ENCODE measurements at regions not wholly inside any gene's neighbourhood (a gene's known extent, or its start where the extent isn't known, plus 50 kb on each side); places are given as distances from the start of the nearest gene placed in this dataset.

DNA sequence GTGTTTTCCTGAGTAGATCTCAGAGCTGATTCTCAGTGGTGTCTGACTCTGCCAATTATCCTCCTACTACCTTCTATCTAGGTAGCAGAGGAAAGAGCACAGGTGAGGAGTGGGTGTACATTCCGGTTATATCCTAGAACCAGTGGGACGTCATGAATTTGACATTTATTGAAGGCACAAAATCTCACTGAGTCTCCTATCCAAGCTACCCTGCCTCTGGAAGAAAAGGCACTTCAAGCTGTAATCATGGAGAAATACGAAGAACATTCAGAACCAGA is 952.2 kb downstream of the TUSC7 start:
- no peak for DNase-seq (ENCODE audit: low spot score)

DNA sequence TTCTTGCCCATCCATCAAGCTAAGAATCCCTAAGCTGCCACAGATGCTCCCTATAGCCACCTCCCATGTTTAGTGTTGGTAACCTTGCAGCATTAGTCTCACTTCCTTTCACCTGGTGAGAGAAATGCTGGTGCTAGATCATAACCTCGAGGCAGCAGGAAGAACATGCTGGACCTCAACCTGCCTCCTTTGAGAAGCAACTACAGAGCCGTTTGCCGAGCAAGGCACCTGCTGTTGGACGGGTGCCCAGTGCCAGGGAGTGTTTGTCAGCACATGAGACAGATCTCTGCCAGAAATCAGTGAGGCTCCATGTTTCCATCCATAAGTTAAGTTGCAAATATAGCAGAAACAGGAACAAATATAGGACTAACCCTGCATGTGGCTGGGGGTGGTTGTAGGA is 955.7 kb downstream of the TUSC7 start:
- DNase-seq (ENCODE audit: low spot score), result no peak

DNA sequence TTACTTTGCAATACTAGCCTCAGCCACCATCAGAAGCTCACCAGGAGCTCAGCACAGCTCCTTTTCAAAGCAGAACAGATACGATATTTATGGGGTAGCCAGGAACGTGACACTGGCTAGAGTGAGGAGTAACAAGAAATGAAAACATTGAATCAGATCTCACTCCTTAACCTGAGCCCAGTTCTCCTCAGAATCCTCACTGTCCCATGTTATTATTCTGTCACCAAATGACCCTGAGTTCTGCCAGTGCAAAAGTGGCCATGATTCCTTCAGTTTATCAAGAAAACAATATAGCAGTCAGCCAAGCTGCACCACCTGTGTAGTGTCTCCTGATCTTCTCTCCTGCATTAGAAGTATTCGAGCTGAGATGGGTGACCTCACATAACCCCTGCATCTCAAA is 956.7 kb downstream of the TUSC7 start:
- no peak for DNase-seq (ENCODE audit: low spot score)

DNA sequence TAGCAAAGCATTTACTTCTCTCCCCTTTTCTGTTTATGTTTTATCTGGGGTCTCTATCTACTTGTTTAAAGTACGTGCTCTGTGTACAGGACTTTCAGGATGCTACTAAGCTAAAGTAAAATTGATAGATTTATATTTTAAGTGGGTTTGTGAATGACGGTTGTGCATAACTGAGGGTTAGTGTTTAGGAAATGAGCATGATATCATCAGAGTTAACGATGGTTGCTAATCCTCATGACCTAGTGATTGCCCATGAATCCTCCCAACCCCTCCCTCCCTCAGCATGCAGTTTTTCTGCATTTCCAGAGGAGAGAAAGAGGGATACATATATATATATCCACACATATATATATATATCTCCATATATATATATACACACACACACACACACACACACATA is 957.2 kb downstream of the TUSC7 start:
- DNase-seq (ENCODE audit: low spot score), result no peak

DNA sequence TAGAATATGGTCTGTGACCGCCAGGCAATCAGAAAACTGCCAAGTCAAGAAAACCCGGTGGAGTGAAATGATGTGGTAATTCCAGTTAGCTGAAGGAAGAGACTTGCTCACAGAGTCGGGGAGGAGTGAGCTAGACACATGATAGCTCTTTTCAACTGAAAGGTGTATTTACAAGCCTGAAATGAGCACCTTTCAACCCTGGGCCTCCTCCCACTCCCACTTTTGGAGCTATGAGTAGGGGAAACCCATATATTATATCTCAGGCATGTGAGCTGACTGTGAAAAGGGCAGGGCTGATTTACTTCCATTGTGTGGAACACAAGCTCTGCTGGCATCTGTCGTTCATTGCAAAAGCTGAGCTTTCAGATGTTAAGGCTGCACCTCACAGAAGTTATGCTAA is 960.2 kb downstream of the TUSC7 start:
- DNase-seq (ENCODE audit: low spot score), result no peak

DNA sequence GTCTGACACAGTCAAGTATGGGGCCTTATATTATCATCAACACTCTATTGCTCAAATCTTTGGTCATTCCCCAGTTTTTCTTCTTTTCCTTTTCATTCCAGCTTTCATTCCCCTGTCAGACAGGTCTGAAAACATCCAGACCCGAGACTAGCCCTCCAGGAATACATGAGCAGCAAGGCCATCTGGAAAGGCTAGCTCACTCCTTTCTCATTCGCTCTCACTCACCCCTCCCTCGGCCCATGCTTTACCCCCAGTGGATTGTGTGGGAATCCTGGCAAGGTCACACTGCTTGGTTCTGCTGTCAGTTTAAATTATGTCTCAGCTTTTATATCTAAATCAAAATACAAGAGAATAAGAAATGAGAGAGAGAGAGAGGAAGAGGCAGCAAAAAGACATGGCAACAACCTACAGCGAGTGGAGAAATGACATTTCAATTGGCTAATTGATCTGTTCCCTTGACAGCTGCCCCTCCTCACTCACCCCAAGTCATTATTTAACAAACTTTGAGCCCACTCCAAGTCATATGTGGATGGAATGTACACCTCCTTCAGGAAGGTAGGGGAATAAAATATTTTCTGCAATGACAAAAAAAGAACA is 962.2 kb downstream of the TUSC7 start:
- DNase-seq (ENCODE audit: low spot score), result no peak

DNA sequence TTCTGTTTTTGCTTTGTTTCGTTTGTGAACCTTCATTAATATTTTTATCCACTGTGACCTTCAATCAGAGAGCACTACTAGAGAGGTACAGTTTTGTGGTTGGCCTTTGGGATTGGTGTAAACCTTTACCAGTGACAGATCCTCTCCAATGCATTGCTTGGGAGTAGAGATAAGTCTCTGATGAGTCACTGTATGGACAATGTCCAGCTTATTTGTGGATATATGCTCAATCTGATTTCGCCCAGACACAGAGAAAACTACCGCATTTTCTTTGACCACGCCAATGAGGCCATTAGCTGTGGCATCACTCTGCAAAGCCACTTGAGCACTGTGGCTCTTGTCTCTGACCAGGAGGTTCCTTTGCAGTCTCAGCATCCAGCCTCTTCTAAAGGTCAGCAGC is 964.7 kb downstream of the TUSC7 start:
- DNase-seq (ENCODE audit: low spot score), result no peak

DNA sequence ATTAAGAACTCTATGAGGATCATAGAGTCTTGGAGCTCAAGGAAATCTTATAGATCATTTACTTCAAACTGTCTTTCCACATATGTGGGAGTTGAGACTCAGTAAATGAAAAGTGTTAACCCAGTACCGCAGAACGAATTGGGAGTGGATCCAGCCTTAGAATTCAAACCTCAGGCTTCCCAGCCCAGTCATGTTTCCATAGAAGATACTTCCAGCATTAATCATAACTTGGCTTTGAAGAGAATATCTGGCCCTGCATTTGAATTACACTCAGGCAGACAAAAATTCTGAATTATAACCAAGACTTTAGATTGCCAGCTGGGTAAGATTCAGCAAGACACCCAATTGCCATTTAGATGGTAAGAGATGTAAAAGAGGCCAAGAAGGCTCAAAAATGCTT is 972.0 kb downstream of the TUSC7 start:
- no peak for DNase-seq (ENCODE audit: low spot score)

DNA sequence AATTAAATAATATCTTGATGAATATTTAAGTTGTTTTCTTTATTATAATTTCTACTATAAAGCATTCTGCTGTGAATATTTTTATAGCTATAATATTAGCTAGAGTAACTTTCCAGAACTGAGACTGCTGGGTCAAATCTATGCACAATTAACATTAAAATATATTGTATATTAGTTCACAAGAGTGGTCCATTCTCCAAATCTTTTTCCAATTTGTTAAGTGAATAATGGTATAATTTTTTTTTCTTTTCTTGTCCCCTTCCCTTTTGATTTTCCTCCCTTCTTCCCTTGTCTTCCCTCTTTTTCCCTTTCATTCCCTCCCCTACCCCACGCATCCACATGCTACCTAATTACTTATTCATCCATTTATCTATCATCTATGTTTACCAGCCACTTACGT is 977.5 kb downstream of the TUSC7 start:
- DNase-seq (ENCODE audit: low spot score), result no peak

DNA sequence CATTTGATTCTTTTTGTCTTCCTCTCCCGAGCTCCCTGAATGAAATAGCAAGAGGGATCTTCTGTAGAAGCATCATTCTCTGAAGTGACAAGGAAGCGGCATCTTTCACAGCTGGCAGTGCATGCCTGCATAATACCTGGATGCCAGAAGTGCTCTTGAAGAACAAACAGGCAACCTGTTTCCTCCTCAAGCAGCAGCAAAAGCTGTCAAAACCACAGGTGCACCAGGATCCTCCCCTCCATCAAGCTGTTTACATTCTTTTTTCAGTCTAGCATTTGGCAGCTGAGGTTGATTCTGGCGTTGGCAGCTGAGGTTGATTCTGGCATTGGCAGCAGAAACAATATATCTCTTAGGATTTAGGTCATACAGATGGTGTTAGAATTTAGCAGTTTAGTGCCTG is 979.0 kb downstream of the TUSC7 start:
- no peak for DNase-seq (ENCODE audit: low spot score)

DNA sequence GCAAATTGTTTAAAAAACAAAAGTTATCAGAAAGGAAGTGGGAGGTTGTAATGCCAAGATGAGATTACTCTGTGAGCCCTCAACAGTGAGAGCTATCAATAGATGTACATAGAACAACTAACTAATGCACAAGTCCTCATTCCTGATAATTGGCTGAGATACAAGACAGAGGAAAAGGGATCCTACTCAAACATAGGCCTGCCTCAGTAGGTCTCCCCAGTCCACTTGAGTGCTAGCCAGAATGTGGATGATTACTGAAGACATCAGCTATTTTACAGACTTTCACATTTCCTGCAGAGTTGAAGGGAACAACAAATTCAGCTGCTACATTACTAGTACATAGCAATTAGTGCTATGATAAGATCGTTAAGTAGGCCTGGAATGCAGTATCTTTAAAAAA is 981.9 kb downstream of the TUSC7 start:
- DNase-seq (ENCODE audit: low spot score), result no peak

DNA sequence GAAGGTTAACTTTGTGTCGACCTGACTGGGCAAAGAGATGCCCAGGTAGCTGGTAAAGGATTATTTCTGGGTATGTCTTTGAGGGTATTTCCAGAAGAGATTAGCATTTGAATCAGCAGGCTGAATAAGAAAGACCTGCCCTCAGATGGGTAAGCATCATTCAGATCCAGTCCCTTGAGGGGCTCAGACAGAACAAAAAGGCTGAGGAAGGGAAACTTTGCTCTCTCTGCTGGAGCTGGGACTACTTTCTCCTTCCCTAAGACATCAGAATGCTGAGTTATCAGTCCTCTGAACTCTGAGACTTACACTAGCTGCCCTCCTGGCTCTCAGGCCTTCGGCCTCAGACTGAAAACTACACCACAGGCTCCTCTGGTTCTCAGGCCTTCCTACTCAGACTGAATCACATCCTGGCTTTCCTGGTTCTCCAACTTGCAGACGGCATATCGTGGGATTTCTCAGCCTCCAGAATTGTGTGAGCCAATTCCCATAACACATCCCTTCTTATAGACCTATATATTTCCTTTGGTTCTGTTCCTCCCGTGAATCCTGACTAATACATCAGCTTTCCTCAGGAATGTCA is 982.9 kb downstream of the TUSC7 start:
- no peak for DNase-seq (ENCODE audit: low spot score)

DNA sequence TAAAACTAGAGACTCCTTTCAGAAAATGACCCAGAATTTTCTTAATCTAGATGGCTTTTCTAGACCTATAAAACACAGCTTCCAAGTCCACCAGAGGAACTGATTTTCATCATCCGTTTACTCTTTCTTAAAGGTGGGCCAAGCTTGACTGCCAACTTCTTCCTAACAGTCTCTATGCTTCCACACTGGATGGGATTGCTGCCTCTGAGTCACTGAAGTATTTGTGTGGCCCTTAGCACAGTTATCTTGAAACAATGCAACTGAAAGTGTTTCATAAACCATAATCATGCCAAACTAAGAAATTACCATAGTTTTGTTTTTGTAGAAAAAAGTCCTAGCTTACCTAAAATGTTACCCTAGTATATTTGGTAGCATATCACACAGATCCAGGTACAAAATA is 985.7 kb downstream of the TUSC7 start:
- DNase-seq (ENCODE audit: low spot score), result no peak

DNA sequence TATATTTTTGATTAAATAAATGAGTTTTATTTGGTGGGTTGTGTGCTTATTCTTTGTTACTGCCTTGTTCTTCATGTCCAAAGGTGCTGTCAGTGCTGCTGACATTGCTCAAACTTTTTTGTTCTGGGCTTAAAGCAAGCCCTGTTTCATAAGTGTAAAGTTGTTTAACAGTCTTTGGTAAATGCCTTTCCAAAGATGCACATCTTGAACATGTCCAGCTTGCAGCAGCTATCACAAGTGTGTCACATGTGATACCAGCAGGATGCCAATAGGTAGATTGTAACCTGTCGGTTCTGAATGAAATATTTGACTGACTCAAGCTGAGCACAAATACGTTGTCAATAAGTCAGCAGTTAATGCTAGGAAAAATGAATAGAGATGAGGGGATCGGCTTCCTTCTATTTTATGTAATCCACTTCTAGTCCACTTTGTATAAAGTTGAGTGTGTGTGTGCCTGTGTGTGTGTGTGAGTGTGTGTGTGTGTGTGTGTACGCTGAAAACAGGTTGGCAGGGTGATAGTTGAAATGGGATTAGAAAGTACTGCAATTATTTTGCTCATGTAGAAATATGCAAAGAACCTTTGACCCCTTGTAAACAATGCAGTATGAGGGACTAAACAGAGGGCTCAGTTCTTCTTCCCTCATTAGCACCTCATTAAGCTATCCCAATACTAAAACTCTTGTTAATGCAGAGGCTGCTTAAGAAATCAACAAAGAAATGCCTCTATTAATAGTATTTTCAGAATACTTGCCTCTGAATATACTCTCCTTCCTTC is 986.5 kb downstream of the TUSC7 start:
- DNase-seq (ENCODE audit: low spot score), result no peak

DNA sequence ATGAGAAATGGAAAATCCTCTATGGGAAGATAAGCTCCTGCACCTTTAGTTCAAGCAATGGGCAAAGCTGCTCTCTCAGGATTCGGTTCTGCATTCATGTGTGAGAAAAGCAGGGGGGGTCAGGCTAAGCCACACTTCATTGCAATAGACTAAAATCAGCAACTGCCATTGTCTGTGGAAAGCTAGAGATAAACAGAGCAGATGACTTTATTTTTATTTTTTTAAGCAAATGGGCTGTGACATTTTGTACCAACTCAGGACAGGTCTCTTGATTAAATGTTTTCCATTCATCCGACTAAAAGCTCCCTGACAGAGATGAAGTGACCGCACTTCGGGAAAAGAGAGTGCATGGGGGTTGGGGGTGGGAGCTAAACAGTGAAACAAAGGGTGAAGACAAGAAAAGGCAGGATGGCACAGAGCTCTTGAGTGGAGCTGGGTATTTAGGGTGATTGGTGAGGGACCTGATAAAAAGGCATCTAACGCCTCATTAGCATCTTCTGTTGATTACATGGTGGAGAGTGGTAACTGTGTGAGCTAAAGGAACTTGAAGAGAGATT is 987.4 kb downstream of the TUSC7 start:
- DNase-seq (ENCODE audit: low spot score), result peak; percentile 9

DNA sequence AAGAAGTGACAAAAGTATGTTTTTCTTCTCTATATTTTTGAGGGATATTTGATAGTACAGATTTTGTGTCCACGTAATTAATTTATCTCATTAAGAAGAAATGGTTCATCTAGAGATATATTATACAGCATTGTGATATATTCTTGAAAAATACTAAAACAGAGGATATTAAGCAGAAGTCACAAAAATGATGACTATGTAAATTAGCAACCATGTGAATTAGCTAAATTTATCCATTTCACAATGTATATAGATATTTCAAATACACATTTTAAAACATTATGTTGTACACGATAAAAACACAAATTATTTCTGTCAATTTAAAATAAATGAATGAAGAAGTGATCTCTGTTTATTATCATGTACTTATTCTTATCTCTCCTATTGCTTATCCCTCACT is 989.5 kb downstream of the TUSC7 start:
- no peak for DNase-seq (ENCODE audit: low spot score)

DNA sequence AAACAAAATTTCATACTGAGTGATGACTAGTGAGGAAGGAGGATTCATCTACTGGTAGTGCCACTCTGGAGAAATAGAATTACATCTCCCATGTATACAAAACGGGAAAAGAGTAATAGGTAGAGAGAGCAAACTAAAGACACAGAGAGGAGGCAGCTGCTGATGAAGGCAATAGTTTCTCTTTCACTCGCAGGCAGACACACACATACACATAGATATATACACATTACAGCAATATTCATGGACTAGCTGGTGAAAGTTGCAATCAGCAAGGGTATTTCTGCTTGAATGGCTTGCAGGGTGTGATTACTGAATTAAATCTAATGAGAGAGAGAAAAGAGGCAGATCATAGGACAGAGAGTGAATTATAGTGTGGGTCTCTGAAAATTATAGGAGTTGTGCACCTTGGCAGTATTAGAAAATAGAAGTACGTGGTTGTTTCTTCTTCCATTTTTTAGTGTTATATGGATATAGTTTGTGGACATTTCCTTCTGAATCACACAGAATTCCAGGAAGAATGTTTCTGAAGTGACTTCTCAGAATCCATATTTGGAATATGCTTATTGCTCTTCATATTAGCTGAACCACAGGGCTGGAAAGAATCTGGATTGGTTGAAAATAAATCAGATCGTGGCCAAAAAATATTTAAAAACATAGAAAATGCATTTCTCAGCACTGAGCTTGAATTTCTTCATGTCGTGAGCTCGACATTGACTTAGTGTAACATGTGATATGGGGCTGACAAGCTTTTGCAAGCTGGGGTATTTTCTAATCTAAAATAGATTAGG is 991.2 kb downstream of the TUSC7 start:
- no peak for DNase-seq (ENCODE audit: low spot score)

DNA sequence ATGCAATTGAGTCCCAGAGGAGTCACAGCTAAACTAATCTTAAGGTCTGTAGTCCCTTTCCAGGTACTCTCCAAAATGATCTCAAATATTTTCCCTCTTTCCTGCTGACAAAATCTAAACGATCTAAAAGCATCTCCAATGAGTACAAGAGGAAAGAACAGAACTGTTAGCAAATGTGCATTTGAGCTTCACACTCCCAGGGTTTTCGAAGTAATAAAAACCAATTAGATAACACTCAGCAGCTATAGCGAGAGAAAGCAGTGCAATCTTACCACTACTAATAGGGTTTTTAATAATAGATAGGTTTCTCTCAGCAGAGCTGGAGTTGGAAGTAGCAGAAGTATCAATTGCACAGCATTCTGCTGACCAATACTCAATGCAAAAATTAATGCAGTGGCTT is 995.4 kb downstream of the TUSC7 start:
- no peak for DNase-seq (ENCODE audit: low spot score)

DNA sequence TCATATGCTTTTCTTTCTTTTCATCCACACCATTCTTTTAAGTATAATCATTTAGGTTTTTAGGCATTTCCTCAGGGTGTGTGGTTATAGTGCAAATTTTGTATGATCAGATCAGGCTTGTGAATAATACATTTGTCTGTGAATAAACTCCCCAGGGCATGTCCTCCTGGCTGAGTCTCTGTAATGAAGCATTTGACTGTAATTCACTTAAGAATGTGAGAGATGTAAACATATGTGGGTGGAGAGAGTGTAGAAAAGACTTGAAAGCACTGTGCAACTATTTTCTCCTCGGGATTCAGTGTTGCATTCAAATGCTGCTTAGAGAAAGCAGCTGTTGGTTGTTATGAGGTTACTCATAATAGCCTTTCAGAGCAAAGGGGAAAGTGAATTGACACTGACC is 996.5 kb downstream of the TUSC7 start:
- no peak for DNase-seq (ENCODE audit: low spot score)

DNA sequence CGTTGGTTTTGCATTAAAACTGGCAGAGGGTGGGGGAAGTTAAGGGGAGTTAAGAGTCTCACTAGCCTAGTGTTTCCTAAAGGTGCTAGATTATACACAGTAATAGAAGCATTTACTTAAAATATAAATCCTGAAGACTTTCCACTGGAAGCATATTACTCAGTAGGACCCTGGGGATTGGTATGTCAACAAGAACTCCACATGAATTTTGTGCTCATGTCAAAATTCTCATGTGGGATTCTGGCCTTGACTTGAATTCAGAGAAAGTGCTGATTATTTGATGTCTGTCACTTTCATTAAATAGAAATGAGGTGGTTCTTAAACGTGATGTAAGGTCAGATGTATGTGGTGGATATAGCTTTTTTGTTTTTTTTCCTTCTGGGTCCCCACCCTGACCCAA is 997.2 kb downstream of the TUSC7 start:
- no peak for DNase-seq (ENCODE audit: low spot score)

DNA sequence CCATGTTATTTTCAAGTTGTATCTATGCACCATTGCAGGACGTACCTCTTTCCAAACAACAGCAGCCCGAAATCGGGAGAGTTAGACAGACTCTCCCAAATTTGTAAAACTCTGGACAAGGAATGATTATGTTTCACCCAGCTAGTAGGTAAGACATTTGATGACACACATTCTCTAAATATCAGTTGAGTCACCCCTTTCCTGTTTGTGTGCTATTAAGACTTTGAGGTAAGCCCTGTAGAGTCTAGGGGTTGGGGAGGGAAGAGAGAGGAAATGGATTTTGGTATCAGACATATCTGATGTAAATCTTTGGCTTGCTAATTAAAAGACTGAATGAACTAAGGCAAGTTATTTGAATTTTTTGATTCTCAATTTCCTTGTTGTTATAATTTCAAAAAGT is 999.0 kb downstream of the TUSC7 start:
- no peak for DNase-seq (ENCODE audit: low spot score)

DNA sequence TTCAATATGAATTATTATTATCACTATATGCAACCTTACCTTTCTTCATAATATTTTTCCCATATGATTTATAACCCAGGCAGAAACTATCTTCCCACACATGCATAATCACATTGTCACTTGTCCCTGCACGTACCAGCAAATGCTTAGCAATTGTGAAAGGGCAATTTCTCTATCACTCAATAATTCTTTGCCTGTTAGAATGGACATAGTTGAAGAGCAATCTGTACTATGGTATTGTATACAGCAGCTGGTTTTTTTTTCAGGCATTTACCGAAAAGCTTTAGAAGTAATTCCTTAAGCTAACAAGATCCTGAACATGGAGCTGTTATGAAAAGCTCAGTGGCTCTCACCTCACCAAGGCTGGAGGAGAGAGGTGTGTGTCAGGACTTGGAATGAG is 999.5 kb downstream of the TUSC7 start:
- DNase-seq (ENCODE audit: low spot score), result no peak

DNA sequence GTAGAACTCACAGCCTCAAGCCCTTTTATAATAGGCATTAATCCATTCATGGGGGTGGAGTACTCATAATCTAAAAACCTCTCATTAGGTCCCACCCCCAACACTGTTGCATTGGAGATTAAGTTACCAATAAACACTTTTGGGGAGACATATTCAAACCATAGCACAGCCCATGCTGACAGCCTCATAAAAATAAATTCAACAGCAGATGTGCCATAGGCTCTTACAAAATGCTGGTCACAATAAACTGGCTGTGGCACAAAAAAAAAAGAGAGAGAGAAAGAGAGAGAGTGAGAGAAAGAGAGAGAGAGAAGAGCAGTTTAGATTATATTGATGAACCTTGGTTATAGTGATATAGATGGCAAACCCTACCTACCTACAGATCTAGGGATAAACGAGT is 1000.9 kb downstream of the TUSC7 start:
- no peak for DNase-seq (ENCODE audit: low spot score)

Measured in iPS-NIHi11 (cell line).